ENCODE measurements at regions not wholly inside any gene's neighbourhood (a gene's known extent, or its start where the extent isn't known, plus 50 kb on each side); places are given as distances from the start of the nearest gene placed in this dataset.

- TF ChIP-seq, protein P1, sequence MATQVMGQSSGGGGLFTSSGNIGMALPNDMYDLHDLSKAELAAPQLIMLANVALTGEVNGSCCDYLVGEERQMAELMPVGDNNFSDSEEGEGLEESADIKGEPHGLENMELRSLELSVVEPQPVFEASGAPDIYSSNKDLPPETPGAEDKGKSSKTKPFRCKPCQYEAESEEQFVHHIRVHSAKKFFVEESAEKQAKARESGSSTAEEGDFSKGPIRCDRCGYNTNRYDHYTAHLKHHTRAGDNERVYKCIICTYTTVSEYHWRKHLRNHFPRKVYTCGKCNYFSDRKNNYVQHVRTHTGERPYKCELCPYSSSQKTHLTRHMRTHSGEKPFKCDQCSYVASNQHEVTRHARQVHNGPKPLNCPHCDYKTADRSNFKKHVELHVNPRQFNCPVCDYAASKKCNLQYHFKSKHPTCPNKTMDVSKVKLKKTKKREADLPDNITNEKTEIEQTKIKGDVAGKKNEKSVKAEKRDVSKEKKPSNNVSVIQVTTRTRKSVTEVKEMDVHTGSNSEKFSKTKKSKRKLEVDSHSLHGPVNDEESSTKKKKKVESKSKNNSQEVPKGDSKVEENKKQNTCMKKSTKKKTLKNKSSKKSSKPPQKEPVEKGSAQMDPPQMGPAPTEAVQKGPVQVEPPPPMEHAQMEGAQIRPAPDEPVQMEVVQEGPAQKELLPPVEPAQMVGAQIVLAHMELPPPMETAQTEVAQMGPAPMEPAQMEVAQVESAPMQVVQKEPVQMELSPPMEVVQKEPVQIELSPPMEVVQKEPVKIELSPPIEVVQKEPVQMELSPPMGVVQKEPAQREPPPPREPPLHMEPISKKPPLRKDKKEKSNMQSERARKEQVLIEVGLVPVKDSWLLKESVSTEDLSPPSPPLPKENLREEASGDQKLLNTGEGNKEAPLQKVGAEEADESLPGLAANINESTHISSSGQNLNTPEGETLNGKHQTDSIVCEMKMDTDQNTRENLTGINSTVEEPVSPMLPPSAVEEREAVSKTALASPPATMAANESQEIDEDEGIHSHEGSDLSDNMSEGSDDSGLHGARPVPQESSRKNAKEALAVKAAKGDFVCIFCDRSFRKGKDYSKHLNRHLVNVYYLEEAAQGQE (IDR thresholded peaks at IDR 0.05; ENCODE audit: insufficient read depth in 1 of 2, low read depth in 2 of 2, low read length in 2 of 2), result no peak
- no peak for TF ChIP-seq TAF1 (IDR thresholded peaks at IDR 0.05; ENCODE audit: borderline replicate concordance, insufficient read depth, low read length)
Observed at GRCh38 chr16:61050547-61050946, 985.7 kb downstream of the CDH8 start.

All from PFSK-1 (cell line).